ENCODE measurements at regions not wholly inside any gene's neighbourhood (a gene's known extent, or its start where the extent isn't known, plus 50 kb on each side); places are given as distances from the start of the nearest gene placed in this dataset.

GRCh38 chr4:20302336-20302735, 50.6 kb downstream of the SLIT2 start:
- H3K4me1 Mint-ChIP-seq = no peaks in the 10 kb centered on the region
- H3K27me3 Mint-ChIP-seq = no peaks in the 10 kb centered on the region
- no peaks in the 10 kb centered on the region for H3K36me3 Mint-ChIP-seq
- H3K9me3 Mint-ChIP-seq = no peaks in the 10 kb centered on the region
- H3K4me3 Mint-ChIP-seq = no peak overlapping the region
- no peak overlapping the region for H3K27ac Mint-ChIP-seq
- no peak for ATAC-seq

GRCh38 chr4:20305976-20306375, 54.3 kb downstream of the SLIT2 start:
- Mint-ChIP-seq H3K9me3 (no peaks in the 10 kb centered on the region), H3K27ac (no peak overlapping the region), H3K4me1 (no peaks in the 10 kb centered on the region), H3K27me3 (no peaks in the 10 kb centered on the region), H3K4me3 (no peak overlapping the region), H3K36me3 (no peaks in the 10 kb centered on the region)
- no peak for ATAC-seq

- Mint-ChIP-seq H3K4me1 (no peaks in the 10 kb centered on the region), H3K36me3 (no peaks in the 10 kb centered on the region), H3K9me3 (no peaks in the 10 kb centered on the region)
Observed at GRCh38 chr4:20311856-20312255, 60.2 kb downstream of the SLIT2 start.

GRCh38 chr4:20313237-20314030, 61.7 kb downstream of the SLIT2 start:
- ATAC-seq = no peak
- Mint-ChIP-seq H3K4me3 (no peak overlapping the region), H3K9me3 (no peaks in the 10 kb centered on the region), H3K36me3 (no peaks in the 10 kb centered on the region), H3K4me1 (no peaks in the 10 kb centered on the region), H3K27ac (no peak overlapping the region), H3K27me3 (no peaks in the 10 kb centered on the region)

More at GRCh38 chr4:20311856-20312255, 60.2 kb downstream of the SLIT2 start:
- no peak overlapping the region for H3K4me3 Mint-ChIP-seq
- H3K27ac Mint-ChIP-seq = no peak overlapping the region
- no peaks in the 10 kb centered on the region for H3K27me3 Mint-ChIP-seq
- no peak for ATAC-seq

GRCh38 chr4:20317424-20317985, 65.8 kb downstream of the SLIT2 start:
- Mint-ChIP-seq H3K27ac (no peak overlapping the region), H3K9me3 (peaks cover 2% of the 10 kb centered on the region), H3K4me1 (no peaks in the 10 kb centered on the region), H3K27me3 (no peaks in the 10 kb centered on the region), H3K4me3 (no peak overlapping the region), H3K36me3 (no peaks in the 10 kb centered on the region)
- ATAC-seq = no peak

GRCh38 chr4:20318001-20318908, 66.5 kb downstream of the SLIT2 start:
- no peak overlapping the region for H3K27ac Mint-ChIP-seq
- no peak for ATAC-seq
- H3K27me3 Mint-ChIP-seq = no peaks in the 10 kb centered on the region
- no peak overlapping the region for H3K4me3 Mint-ChIP-seq
- H3K9me3 Mint-ChIP-seq = peaks cover 2% of the 10 kb centered on the region
- no peaks in the 10 kb centered on the region for H3K36me3 Mint-ChIP-seq
- no peaks in the 10 kb centered on the region for H3K4me1 Mint-ChIP-seq

GRCh38 chr4:20318909-20319277, 67.2 kb downstream of the SLIT2 start:
- H3K4me1 Mint-ChIP-seq = no peaks in the 10 kb centered on the region
- ATAC-seq = no peak
- H3K9me3 Mint-ChIP-seq = peaks cover 2% of the 10 kb centered on the region
- H3K27ac Mint-ChIP-seq = no peak overlapping the region
- no peaks in the 10 kb centered on the region for H3K36me3 Mint-ChIP-seq
- no peaks in the 10 kb centered on the region for H3K27me3 Mint-ChIP-seq
- H3K4me3 Mint-ChIP-seq = no peak overlapping the region

- H3K27me3 Mint-ChIP-seq = no peaks in the 10 kb centered on the region
- no peak for ATAC-seq
- no peaks in the 10 kb centered on the region for H3K4me1 Mint-ChIP-seq
- no peaks in the 10 kb centered on the region for H3K36me3 Mint-ChIP-seq
- H3K27ac Mint-ChIP-seq = no peak overlapping the region
- H3K9me3 Mint-ChIP-seq = peaks cover 2% of the 10 kb centered on the region
- H3K4me3 Mint-ChIP-seq = no peak overlapping the region
Observed at GRCh38 chr4:20319825-20320612, 68.3 kb downstream of the SLIT2 start.

- Mint-ChIP-seq H3K4me1 (no peaks in the 10 kb centered on the region), H3K36me3 (no peaks in the 10 kb centered on the region), H3K27me3 (no peaks in the 10 kb centered on the region), H3K27ac (no peak overlapping the region), H3K9me3 (peaks cover 2% of the 10 kb centered on the region), H3K4me3 (no peak overlapping the region)
- ATAC-seq = no peak
Observed at GRCh38 chr4:20323991-20324390, 72.3 kb downstream of the SLIT2 start.

GRCh38 chr4:20326460-20326859, 74.8 kb downstream of the SLIT2 start:
- no peaks in the 10 kb centered on the region for H3K9me3 Mint-ChIP-seq
- H3K27me3 Mint-ChIP-seq = no peaks in the 10 kb centered on the region
- no peak for ATAC-seq
- H3K4me1 Mint-ChIP-seq = no peaks in the 10 kb centered on the region
- no peak overlapping the region for H3K4me3 Mint-ChIP-seq
- no peaks in the 10 kb centered on the region for H3K36me3 Mint-ChIP-seq
- H3K27ac Mint-ChIP-seq = no peak overlapping the region

GRCh38 chr4:20326977-20327376, 75.3 kb downstream of the SLIT2 start:
- Mint-ChIP-seq H3K9me3 (no peaks in the 10 kb centered on the region), H3K4me3 (no peak overlapping the region), H3K27ac (no peak overlapping the region), H3K4me1 (no peaks in the 10 kb centered on the region), H3K36me3 (no peaks in the 10 kb centered on the region), H3K27me3 (no peaks in the 10 kb centered on the region)
- no peak for ATAC-seq

GRCh38 chr4:20327808-20328207, 76.1 kb downstream of the SLIT2 start:
- Mint-ChIP-seq H3K4me3 (no peak overlapping the region), H3K4me1 (no peaks in the 10 kb centered on the region), H3K27ac (no peak overlapping the region), H3K27me3 (no peaks in the 10 kb centered on the region), H3K36me3 (no peaks in the 10 kb centered on the region), H3K9me3 (no peaks in the 10 kb centered on the region)
- ATAC-seq = no peak

GRCh38 chr4:20331642-20332041, 79.9 kb downstream of the SLIT2 start:
- H3K27ac Mint-ChIP-seq = no peak overlapping the region
- H3K4me1 Mint-ChIP-seq = no peaks in the 10 kb centered on the region
- H3K36me3 Mint-ChIP-seq = no peaks in the 10 kb centered on the region
- H3K27me3 Mint-ChIP-seq = no peaks in the 10 kb centered on the region
- no peak for ATAC-seq
- H3K9me3 Mint-ChIP-seq = no peaks in the 10 kb centered on the region
- H3K4me3 Mint-ChIP-seq = no peak overlapping the region

GRCh38 chr4:20333141-20333715, 81.5 kb downstream of the SLIT2 start:
- no peak overlapping the region for H3K27ac Mint-ChIP-seq
- H3K9me3 Mint-ChIP-seq = no peaks in the 10 kb centered on the region
- no peaks in the 10 kb centered on the region for H3K4me1 Mint-ChIP-seq
- H3K27me3 Mint-ChIP-seq = no peaks in the 10 kb centered on the region
- H3K4me3 Mint-ChIP-seq = no peak overlapping the region
- H3K36me3 Mint-ChIP-seq = no peaks in the 10 kb centered on the region
- no peak for ATAC-seq

GRCh38 chr4:20337261-20337664, 85.6 kb downstream of the SLIT2 start:
- H3K36me3 Mint-ChIP-seq = no peaks in the 10 kb centered on the region
- no peak overlapping the region for H3K27ac Mint-ChIP-seq
- no peaks in the 10 kb centered on the region for H3K27me3 Mint-ChIP-seq
- H3K4me3 Mint-ChIP-seq = no peak overlapping the region
- ATAC-seq = no peak
- no peaks in the 10 kb centered on the region for H3K9me3 Mint-ChIP-seq
- H3K4me1 Mint-ChIP-seq = no peaks in the 10 kb centered on the region

All from stimulated activated memory B cell treated with anti-CD40 and anti-IgM and Interleukin-4, amounts not matched to agents 10 μg/mL and 1 μg/mL and 100 μg/mL, for 72 hours (primary cell).